OCI-LY3 (cell line): ENCODE measurements at regions not wholly inside any gene's neighbourhood (a gene's known extent, or its start where the extent isn't known, plus 50 kb on each side); places are given as distances from the start of the nearest gene placed in this dataset.

Experiments
- H2AFZ ChIP-seq: fragments of 200-600, 300-600 bp; shearing (Covaris generic); 2 replicates; pipeline ENCODE4 v1.6.0; 2014; ENCODE audit warnings: antibody characterized with exemption, low read depth, low read length
- H3K27ac ChIP-seq: fragments of 200-600, 300-600 bp; sonication (generic); 2 replicates; pipeline ENCODE4 v1.5.1; 2014; ENCODE audit warnings: mild to moderate bottlenecking, low read length, moderate library complexity, mixed read lengths
- H3K27me3 ChIP-seq: fragments of 200-600, 300-600 bp; sonication (generic); 2 replicates; pipeline ENCODE4 v1.6.1; 2014; ENCODE audit warnings: low read depth, low read length, mixed read lengths
- H3K36me3 ChIP-seq: fragments of 200-600, 300-600 bp; sonication (generic); replicated peaks from 2 replicates; pipeline ENCODE3; 2014; ENCODE audit warnings: low read depth, low read length, mixed read lengths
- H3K4me1 ChIP-seq: fragments of 300-600, 200-600 bp; sonication (generic); 2 replicates; pipeline ENCODE4 v1.6.1; 2014; ENCODE audit warnings: low read length, mixed read lengths
- H3K4me2 ChIP-seq: fragments of 200-600, 300-600 bp; sonication (generic); 2 replicates; pipeline ENCODE4 v1.6.1; 2014; ENCODE audit warnings: low read length, mixed read lengths
- H3K4me3 ChIP-seq: fragments of 300-600, 200-600 bp; sonication (generic); 2 replicates; pipeline ENCODE4 v1.5.1; 2014; ENCODE audit warnings: antibody characterized with exemption, mild to moderate bottlenecking, low read length, moderate library complexity
- H3K79me2 ChIP-seq: fragments of 300-600, 200-600 bp; shearing (Covaris generic); 2 replicates; pipeline ENCODE4 v1.6.1; 2014; ENCODE audit warnings: mild to moderate bottlenecking, low read length, mixed read lengths
- H3K9ac ChIP-seq: fragments of 300-600, 200-600 bp; shearing (Covaris generic); 2 replicates; pipeline ENCODE4 v1.6.0; 2014; ENCODE audit warnings: mild to moderate bottlenecking, low read length, moderate library complexity
- H3K9me3 ChIP-seq: fragments of 200-600, 300-600 bp; shearing (Covaris generic); 2 replicates; pipeline ENCODE4 v1.6.1; 2014; ENCODE audit warnings: low read length, mixed read lengths; ENCODE audit not compliant: insufficient read depth
- H4K20me1 ChIP-seq: fragments of 200-600, 300-600 bp; sonication (generic); 2 replicates; pipeline ENCODE4 v1.6.1; 2016; ENCODE audit warnings: low read length, mixed read lengths; ENCODE audit not compliant: insufficient read depth
- CTCF ChIP-seq: fragments of 200-600, 300-600 bp; sonication (generic); IDR thresholded peaks from 2 replicates; pipeline ENCODE4 v1.5.1; 2014; ENCODE audit warnings: antibody characterized with exemption, low read length, low read depth
- EZH2phosphoT487 ChIP-seq: fragments of 200-600 bp; shearing (Covaris generic); IDR thresholded peaks from 2 replicates; pipeline ENCODE4 v1.6.1; 2018; ENCODE audit warnings: antibody characterized with exemption, mixed run types, low read depth

DNA sequence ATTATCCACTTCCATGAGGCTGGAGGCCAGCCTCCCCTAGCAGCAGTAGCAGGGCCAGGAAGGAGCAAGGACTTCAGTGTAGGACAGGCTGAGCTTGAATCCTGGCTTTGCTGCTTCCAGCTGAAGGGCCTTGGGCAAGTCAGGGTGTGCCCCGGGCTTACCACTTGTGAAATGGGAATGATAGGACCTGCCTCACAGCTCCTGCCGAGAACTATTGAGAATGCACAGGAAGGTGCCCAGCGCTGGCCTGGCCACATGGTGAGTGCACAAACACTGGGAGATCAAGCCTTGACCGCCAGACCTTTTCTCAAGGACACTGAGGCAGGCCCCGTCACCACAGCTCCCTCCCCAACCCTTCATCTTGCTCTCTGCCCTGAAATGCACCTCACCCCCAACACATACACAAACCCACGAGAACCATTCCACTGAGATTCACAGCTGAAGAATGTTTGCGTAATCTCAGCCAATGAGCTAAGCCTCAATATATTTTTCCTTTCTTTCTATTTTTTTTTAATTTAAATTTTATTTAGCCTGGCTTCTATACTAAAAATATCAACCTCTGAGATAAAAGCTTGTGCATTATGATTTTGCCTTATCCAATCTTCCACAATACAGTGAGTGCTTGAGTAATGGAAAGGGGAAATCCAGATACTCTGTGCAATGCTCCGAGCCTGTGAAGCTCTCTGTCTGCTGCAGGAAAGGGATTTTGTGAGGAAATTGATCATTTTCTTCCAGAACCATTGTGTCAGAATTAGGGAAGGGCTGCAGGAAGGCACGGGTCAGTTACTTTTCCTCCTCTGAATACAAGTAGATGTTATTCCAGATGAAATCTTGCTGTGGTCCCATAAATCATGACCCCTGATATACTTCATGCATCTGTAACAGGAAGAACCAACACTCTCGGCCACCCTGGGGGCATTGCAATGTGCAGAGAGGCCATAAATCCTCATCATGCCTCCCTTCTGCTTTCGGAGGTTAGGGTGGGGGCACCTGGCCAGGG lies 193.9 kb downstream of the TLE3 start:
- H3K36me3 ChIP-seq: no peaks in the 10 kb centered on the region
- H3K27me3 ChIP-seq: no peaks in the 10 kb centered on the region
- no peak for TF ChIP-seq CTCF
- H3K4me1 ChIP-seq: no peaks in the 10 kb centered on the region
- H3K4me3 ChIP-seq: no peak overlapping the region
- no peaks in the 10 kb centered on the region for H4K20me1 ChIP-seq
- H3K4me2 ChIP-seq: no peak overlapping the region
- no peaks in the 10 kb centered on the region for H3K79me2 ChIP-seq
- H3K9me3 ChIP-seq: no peaks in the 10 kb centered on the region
- no peak overlapping the region for H2AFZ ChIP-seq
- H3K9ac ChIP-seq: no peak overlapping the region
- no peak overlapping the region for H3K27ac ChIP-seq

GRCh38 chr15:69906256-69907185 lies 191.2 kb downstream of the TLE3 start:
- Histone ChIP-seq H3K4me3 (no peak overlapping the region), H2AFZ (no peak overlapping the region), H4K20me1 (no peaks in the 10 kb centered on the region), H3K9ac (no peak overlapping the region), H3K9me3 (no peaks in the 10 kb centered on the region), H3K27ac (no peak overlapping the region), H3K79me2 (no peaks in the 10 kb centered on the region), H3K27me3 (peaks cover 9% of the 10 kb centered on the region), H3K36me3 (no peaks in the 10 kb centered on the region), H3K4me2 (no peak overlapping the region), H3K4me1 (no peaks in the 10 kb centered on the region)
- TF ChIP-seq CTCF (no peak), EZH2phosphoT487 (no peak)

DNA sequence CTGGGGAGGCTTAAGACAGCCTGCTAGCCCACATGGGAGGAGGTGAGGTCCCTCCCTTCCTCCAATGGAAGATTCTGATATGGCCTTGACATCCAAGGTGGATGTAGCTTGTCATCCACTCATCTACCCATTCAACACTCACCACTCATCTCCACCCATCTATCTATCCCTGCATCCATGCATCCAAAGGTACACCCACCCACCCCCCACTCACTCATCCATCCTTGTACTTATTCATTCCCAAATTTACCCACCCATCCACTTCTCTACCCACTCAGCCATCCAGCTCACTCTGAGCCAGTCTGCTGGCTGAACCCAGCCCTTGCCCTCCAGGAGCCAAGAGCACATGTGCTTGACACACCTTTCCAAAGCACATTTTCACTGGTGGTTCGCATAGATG lies 189.7 kb downstream of the TLE3 start:
- Histone ChIP-seq H3K27ac (no peak overlapping the region), H3K4me1 (no peaks in the 10 kb centered on the region), H3K9ac (no peak overlapping the region), H2AFZ (no peak overlapping the region), H3K4me3 (no peak overlapping the region), H4K20me1 (no peaks in the 10 kb centered on the region), H3K79me2 (no peaks in the 10 kb centered on the region), H3K27me3 (peaks cover 17% of the 10 kb centered on the region), H3K9me3 (no peaks in the 10 kb centered on the region), H3K36me3 (no peaks in the 10 kb centered on the region), H3K4me2 (no peak overlapping the region)
- TF ChIP-seq CTCF: no peak
- no peak for TF ChIP-seq EZH2phosphoT487
